ENCODE measurements at regions not wholly inside any gene's neighbourhood (a gene's known extent, or its start where the extent isn't known, plus 50 kb on each side); places are given as distances from the start of the nearest gene placed in this dataset.

DNA sequence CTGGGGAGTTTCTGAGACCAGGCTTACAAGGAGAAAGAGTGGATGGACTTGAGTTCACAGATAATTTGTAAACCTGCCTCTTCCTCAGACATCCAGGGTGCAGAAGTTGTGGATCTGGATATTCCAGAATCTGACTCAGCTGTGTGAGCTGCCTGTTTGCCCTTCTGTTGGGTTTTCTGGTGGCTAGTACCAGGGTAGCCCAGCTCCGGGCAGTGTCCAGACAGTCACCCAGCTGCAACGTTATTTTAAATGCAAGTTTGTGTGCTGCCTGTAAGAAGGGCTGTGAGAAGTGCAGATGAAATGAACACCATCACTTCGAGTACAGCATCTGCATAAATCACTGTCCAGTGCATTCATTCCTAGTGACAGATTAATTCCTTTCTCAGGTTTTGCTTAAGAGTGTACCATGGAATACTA lies 1053.0 kb downstream of the TUSC7 start:
- DNase-seq (ENCODE audit: low spot score in 2 of 2): no peak
- intact Hi-C loops (cut with DNase I; ENCODE audit: low total_unique reads): no loop called here
- H3K4me3 ChIP-seq (ENCODE audit: low read depth, poor library complexity, severe bottlenecking): no peak overlapping the region
- no peak for TF ChIP-seq POLR2A (IDR thresholded peaks at IDR 0.05)
- TF ChIP-seq, protein P1, sequence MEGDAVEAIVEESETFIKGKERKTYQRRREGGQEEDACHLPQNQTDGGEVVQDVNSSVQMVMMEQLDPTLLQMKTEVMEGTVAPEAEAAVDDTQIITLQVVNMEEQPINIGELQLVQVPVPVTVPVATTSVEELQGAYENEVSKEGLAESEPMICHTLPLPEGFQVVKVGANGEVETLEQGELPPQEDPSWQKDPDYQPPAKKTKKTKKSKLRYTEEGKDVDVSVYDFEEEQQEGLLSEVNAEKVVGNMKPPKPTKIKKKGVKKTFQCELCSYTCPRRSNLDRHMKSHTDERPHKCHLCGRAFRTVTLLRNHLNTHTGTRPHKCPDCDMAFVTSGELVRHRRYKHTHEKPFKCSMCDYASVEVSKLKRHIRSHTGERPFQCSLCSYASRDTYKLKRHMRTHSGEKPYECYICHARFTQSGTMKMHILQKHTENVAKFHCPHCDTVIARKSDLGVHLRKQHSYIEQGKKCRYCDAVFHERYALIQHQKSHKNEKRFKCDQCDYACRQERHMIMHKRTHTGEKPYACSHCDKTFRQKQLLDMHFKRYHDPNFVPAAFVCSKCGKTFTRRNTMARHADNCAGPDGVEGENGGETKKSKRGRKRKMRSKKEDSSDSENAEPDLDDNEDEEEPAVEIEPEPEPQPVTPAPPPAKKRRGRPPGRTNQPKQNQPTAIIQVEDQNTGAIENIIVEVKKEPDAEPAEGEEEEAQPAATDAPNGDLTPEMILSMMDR (IDR thresholded peaks at IDR 0.05): no peak
- 24 to 28% methylated on average over 3 of the region's 3 CpGs for WGBS, 2 donors

GRCh38 chr3:117763561-117763960 lies 1054.0 kb downstream of the TUSC7 start:
- no peak for DNase-seq (ENCODE audit: low spot score in 2 of 2)
- H3K4me3 ChIP-seq (ENCODE audit: low read depth, poor library complexity, severe bottlenecking): no peak overlapping the region
- WGBS, 2 donors: 26 to 43% methylated on average over 4 of the region's 4 CpGs
- TF ChIP-seq, protein P1 (IDR thresholded peaks at IDR 0.05): no peak
- TF ChIP-seq POLR2A (IDR thresholded peaks at IDR 0.05): no peak
- intact Hi-C loops (cut with DNase I; ENCODE audit: low total_unique reads): no loop called here

GRCh38 chr3:117768581-117768980 lies 1059.0 kb downstream of the TUSC7 start:
- no peak for DNase-seq (ENCODE audit: low spot score in 2 of 2)
- 58 to 70% methylated on average over 4 of the region's 4 CpGs for WGBS, 2 donors
- intact Hi-C loops (cut with DNase I; ENCODE audit: low total_unique reads): no loop called here
- TF ChIP-seq, protein P1 (IDR thresholded peaks at IDR 0.05): no peak
- TF ChIP-seq POLR2A (IDR thresholded peaks at IDR 0.05): no peak
- no peak overlapping the region for H3K4me3 ChIP-seq (ENCODE audit: low read depth, poor library complexity, severe bottlenecking)

- intact Hi-C loops (cut with DNase I; ENCODE audit: low total_unique reads): no loop called here
- DNase-seq (ENCODE audit: low spot score in 2 of 2): no peak
- TF ChIP-seq POLR2A (IDR thresholded peaks at IDR 0.05): no peak
- TF ChIP-seq, protein P1 (IDR thresholded peaks at IDR 0.05): no peak
- no peak overlapping the region for H3K4me3 ChIP-seq (ENCODE audit: low read depth, poor library complexity, severe bottlenecking)
Measured at GRCh38 chr3:117774130-117774529, 1064.6 kb downstream of the TUSC7 start.

DNA sequence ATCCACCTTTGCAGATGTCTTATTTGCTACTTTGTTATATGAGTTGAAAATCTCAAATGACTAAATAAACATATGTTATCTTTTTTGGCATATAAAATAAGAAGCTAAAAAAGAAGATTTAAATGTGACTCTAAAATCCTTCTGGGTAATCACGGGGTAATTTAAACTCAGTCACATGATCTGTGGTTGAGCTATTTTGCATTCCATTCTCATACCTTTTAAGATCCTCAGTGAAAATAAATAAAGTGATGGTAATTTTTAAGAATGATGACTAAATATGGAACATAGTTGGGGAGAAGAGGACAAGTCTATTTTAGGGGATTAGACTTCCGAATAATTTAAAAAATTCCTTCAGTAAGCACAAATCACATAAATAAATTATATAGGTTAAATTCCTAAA lies 1076.8 kb downstream of the TUSC7 start:
- no peak for DNase-seq (ENCODE audit: low spot score in 2 of 2)
- 58 to 64% methylated on average over 2 of the region's 2 CpGs for WGBS, 2 donors
- no peak for TF ChIP-seq POLR2A (IDR thresholded peaks at IDR 0.05)
- intact Hi-C loops (cut with DNase I; ENCODE audit: low total_unique reads): no loop called here
- no peak overlapping the region for H3K4me3 ChIP-seq (ENCODE audit: low read depth, poor library complexity, severe bottlenecking)

GRCh38 chr3:117788061-117788460 lies 1078.5 kb downstream of the TUSC7 start:
- H3K4me3 ChIP-seq (ENCODE audit: low read depth, poor library complexity, severe bottlenecking): no peak overlapping the region
- TF ChIP-seq, protein P1 (IDR thresholded peaks at IDR 0.05): no peak
- TF ChIP-seq POLR2A (IDR thresholded peaks at IDR 0.05): no peak
- intact Hi-C loops (cut with DNase I; ENCODE audit: low total_unique reads): no loop called here
- no peak for DNase-seq (ENCODE audit: low spot score in 2 of 2)

Measured in lower leg skin (tissue), 4 donors.